CD14-positive monocyte (primary cell): ENCODE measurements at regions not wholly inside any gene's neighbourhood (a gene's known extent, or its start where the extent isn't known, plus 50 kb on each side); places are given as distances from the start of the nearest gene placed in this dataset.

Experiments
- DNase-seq, 3 donors: peaks; one replicate each; pipeline ENCODE4 v3.0.0-alpha.2; 2011 to 2022
- H2AFZ ChIP-seq: 2 replicates; pipeline ENCODE4 v1.6.0; 2012; ENCODE audit warnings: mild to moderate bottlenecking, low read depth, low read length, inconsistent platforms; ENCODE audit not compliant: insufficient read depth, poor library complexity, severe bottlenecking
- H3K27ac ChIP-seq, 2 donors: 1 replicate in 1 of 2; 2 replicates in 1 of 2; pipeline ENCODE4 v1.5.1; 2012 to 2013; ENCODE audit warnings: low read length in 2 of 2, control low read depth in 1 of 2, inconsistent platforms in 1 of 2, low read depth in 1 of 2, mild to moderate bottlenecking in 1 of 2
- H3K27me3 ChIP-seq, 2 donors: one replicate each; pipeline versions ENCODE4 v1.6.0 to v1.6.1; 2011 to 2013; ENCODE audit warnings: low read length in 2 of 2; ENCODE audit not compliant: control insufficient read depth in 2 of 2, insufficient read depth in 2 of 2
- H3K36me3 ChIP-seq, 2 donors: replicated peaks in 1 of 2; 1 replicate in 1 of 2; 2 replicates in 1 of 2; pipeline versions ENCODE4 v1.5.1 to v1.6.1; 2012 to 2013; ENCODE audit warnings: low read length in 2 of 2, control low read depth in 1 of 2, inconsistent platforms in 1 of 2, mild to moderate bottlenecking in 1 of 2; ENCODE audit not compliant: insufficient read depth in 2 of 2, control insufficient read depth in 1 of 2
- H3K4me1 ChIP-seq, 2 donors: 1 replicate in 1 of 2; 2 replicates in 1 of 2; pipeline versions ENCODE4 v1.5.1 to v1.6.1; 2012 to 2013; ENCODE audit warnings: low read length in 2 of 2, control low read depth in 1 of 2, inconsistent platforms in 1 of 2, mild to moderate bottlenecking in 1 of 2, moderate library complexity in 1 of 2; ENCODE audit not compliant: insufficient read depth in 2 of 2, control insufficient read depth in 1 of 2
- H3K4me2 ChIP-seq: replicated peaks from 2 replicates; pipeline ENCODE3; 2012; ENCODE audit warnings: low read length, moderate library complexity, mild to moderate bottlenecking; ENCODE audit not compliant: poor library complexity, severe bottlenecking; ENCODE audit errors: extremely low read depth
- H3K4me3 ChIP-seq, 3 experiments: fragments of 200-600 bp in 1 of 3; sonication (generic) in 1 of 3; replicated peaks in 1 of 3; 1 replicate in 2 of 3; 2 replicates in 1 of 3; pipeline ENCODE4 v1.5.1; 2011 to 2013; ENCODE audit warnings: low read length in 3 of 3, mild to moderate bottlenecking in 3 of 3, control low read depth in 2 of 3, low read depth in 2 of 3, inconsistent platforms in 1 of 3, moderate library complexity in 1 of 3
- H3K79me2 ChIP-seq: 2 replicates; pipeline ENCODE4 v1.6.0; 2012; ENCODE audit warnings: mild to moderate bottlenecking, control low read depth, inconsistent platforms, low read length, moderate library complexity; ENCODE audit not compliant: insufficient read depth
- H3K9ac ChIP-seq: 2 replicates; pipeline ENCODE4 v1.6.0; 2017; ENCODE audit warnings: low read length, mild to moderate bottlenecking; ENCODE audit not compliant: insufficient read depth, poor library complexity, severe bottlenecking
- H3K9me3 ChIP-seq, 2 donors: replicated peaks in 1 of 2; 1 replicate in 1 of 2; 2 replicates in 1 of 2; pipeline versions ENCODE4 v1.5.1 to v1.6.1; 2012 to 2013; ENCODE audit warnings: low read length in 2 of 2, control low read depth in 1 of 2; ENCODE audit not compliant: control insufficient read depth in 1 of 2, insufficient read depth in 1 of 2
- H4K20me1 ChIP-seq: 2 replicates; pipeline ENCODE4 v1.6.0; 2012; ENCODE audit warnings: mild to moderate bottlenecking, low read length, control low read depth, moderate library complexity; ENCODE audit not compliant: insufficient read depth
- H3K27ac Mint-ChIP-seq, 7 donors: one replicate each; pipeline ENCODE4 v1.8.0; 2020; ENCODE audit warnings: mild to moderate bottlenecking in 7 of 7, mixed read lengths in 7 of 7, moderate library complexity in 6 of 7, inconsistent platforms in 2 of 7
- H3K27me3 Mint-ChIP-seq, 3 donors: one replicate each; pipeline ENCODE4 v1.8.0; 2021 to 2022; ENCODE audit warnings: low read depth in 3 of 3, mild to moderate bottlenecking in 3 of 3, mixed read lengths in 3 of 3, moderate library complexity in 3 of 3, inconsistent platforms in 1 of 3
- H3K36me3 Mint-ChIP-seq, 2 donors: one replicate each; pipeline ENCODE4 v1.8.0; 2020; ENCODE audit warnings: mixed read lengths in 2 of 2, inconsistent platforms in 1 of 2, mild to moderate bottlenecking in 1 of 2
- H3K4me1 Mint-ChIP-seq: one replicate; pipeline ENCODE4 v1.8.0; 2020; ENCODE audit warnings: mild to moderate bottlenecking, mixed read lengths
- H3K4me3 Mint-ChIP-seq, 2 donors: one replicate each; pipeline ENCODE4 v1.8.0; 2020; ENCODE audit warnings: mild to moderate bottlenecking in 2 of 2, mixed read lengths in 2 of 2, moderate library complexity in 1 of 2
- H3K9me3 Mint-ChIP-seq, 7 donors: one replicate each; pipeline ENCODE4 v1.8.0; 2020 to 2022; ENCODE audit warnings: mixed read lengths in 7 of 7, mild to moderate bottlenecking in 6 of 7, moderate library complexity in 6 of 7, inconsistent platforms in 2 of 7
- WGBS: methylation state at CpG from one replicate; pipeline ENCODE4 v1.1.5; 2013; ENCODE audit warnings: missing lambda C conversion rate; ENCODE audit not compliant: insufficient coverage; 5-methylcytosine and 5-hydroxymethylcytosine counted together
- intact Hi-C, 2 donors: fragments of 100-400 bp; cut with micrococcal nuclease; formaldehyde crosslinking; loops; one replicate each; pipeline versions ENCODE4 v1.15.0 to v1.15.1; 2023
- TF ChIP-seq, protein P1 (sequence below): fragments of 200-600 bp; IDR thresholded peaks from one replicate; pipeline ENCODE4 v1.8.0; 2022; ENCODE audit warnings: antibody characterized with exemption, mild to moderate bottlenecking

GRCh38 chr1:38760562-38760961, 99.0 kb downstream of the RRAGC start:
- no peak overlapping the region for H3K4me2 ChIP-seq
- H3K27me3 Mint-ChIP-seq, result peaks cover 7 to 16% (median 10%) of the 10 kb centered on the region in 3 donors
- H3K36me3 Mint-ChIP-seq, result no peaks in the 10 kb centered on the region
- no peak overlapping the region for H3K4me3 ChIP-seq
- H3K4me1 ChIP-seq, result no peaks in the 10 kb centered on the region
- no peak overlapping the region for H3K9ac ChIP-seq
- no peaks in the 10 kb centered on the region for H3K4me1 Mint-ChIP-seq
- no peak overlapping the region for H3K27ac ChIP-seq
- no peaks in the 10 kb centered on the region for H3K36me3 ChIP-seq
- 75% methylated on average over 2 of the region's 2 CpGs for whole genome bisulfite sequencing
- no peak overlapping the region for H3K4me3 Mint-ChIP-seq
- H3K9me3 Mint-ChIP-seq, result peaks cover 0 to 2% (median 0%) of the 10 kb centered on the region in 7 donors
- H3K9me3 ChIP-seq, result no peaks in the 10 kb centered on the region
- no peak overlapping the region for H3K27ac Mint-ChIP-seq
- DNase-seq, result no peak
- no peak overlapping the region for H2AFZ ChIP-seq
- no peaks in the 10 kb centered on the region for H4K20me1 ChIP-seq
- H3K27me3 ChIP-seq, result no peaks in the 10 kb centered on the region
- intact Hi-C loops, result no loop called here
- H3K79me2 ChIP-seq, result no peaks in the 10 kb centered on the region
- TF ChIP-seq, protein P1, sequence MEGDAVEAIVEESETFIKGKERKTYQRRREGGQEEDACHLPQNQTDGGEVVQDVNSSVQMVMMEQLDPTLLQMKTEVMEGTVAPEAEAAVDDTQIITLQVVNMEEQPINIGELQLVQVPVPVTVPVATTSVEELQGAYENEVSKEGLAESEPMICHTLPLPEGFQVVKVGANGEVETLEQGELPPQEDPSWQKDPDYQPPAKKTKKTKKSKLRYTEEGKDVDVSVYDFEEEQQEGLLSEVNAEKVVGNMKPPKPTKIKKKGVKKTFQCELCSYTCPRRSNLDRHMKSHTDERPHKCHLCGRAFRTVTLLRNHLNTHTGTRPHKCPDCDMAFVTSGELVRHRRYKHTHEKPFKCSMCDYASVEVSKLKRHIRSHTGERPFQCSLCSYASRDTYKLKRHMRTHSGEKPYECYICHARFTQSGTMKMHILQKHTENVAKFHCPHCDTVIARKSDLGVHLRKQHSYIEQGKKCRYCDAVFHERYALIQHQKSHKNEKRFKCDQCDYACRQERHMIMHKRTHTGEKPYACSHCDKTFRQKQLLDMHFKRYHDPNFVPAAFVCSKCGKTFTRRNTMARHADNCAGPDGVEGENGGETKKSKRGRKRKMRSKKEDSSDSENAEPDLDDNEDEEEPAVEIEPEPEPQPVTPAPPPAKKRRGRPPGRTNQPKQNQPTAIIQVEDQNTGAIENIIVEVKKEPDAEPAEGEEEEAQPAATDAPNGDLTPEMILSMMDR, result no peak

GRCh38 chr1:38758820-38759219, 100.8 kb downstream of the RRAGC start:
- peaks cover 5 to 12% (median 12%) of the 10 kb centered on the region in 3 donors for H3K27me3 Mint-ChIP-seq
- Histone ChIP-seq H3K27me3 (no peaks in the 10 kb centered on the region), H3K36me3 (no peaks in the 10 kb centered on the region), H3K4me1 (no peaks in the 10 kb centered on the region), H3K79me2 (no peaks in the 10 kb centered on the region), H3K9me3 (no peaks in the 10 kb centered on the region), H3K27ac (no peak overlapping the region), H4K20me1 (no peaks in the 10 kb centered on the region), H3K4me2 (no peak overlapping the region), H3K4me3 (no peak overlapping the region), H3K9ac (no peak overlapping the region), H2AFZ (no peak overlapping the region)
- intact Hi-C loops, result no loop called here
- no peaks in the 10 kb centered on the region for H3K4me1 Mint-ChIP-seq
- H3K9me3 Mint-ChIP-seq, result peaks cover 0 to 2% (median 0%) of the 10 kb centered on the region in 7 donors
- no peaks in the 10 kb centered on the region for H3K36me3 Mint-ChIP-seq
- TF ChIP-seq, protein P1, result no peak
- 41% methylated on average over 4 of the region's 5 CpGs for WGBS
- no peak overlapping the region for H3K27ac Mint-ChIP-seq
- DNase-seq, result no peak
- H3K4me3 Mint-ChIP-seq, result no peak overlapping the region
